ENCODE measurements at regions not wholly inside any gene's neighbourhood (a gene's known extent, or its start where the extent isn't known, plus 50 kb on each side); places are given as distances from the start of the nearest gene placed in this dataset.

GRCh38 chr12:92288561-92288960 is 142.9 kb upstream of the BTG1 start (continued):
- TF ChIP-seq CHD2 (IDR thresholded peaks at IDR 0.05; ENCODE audit: low read length, partially characterized antibody) (no peak), SIN3A (IDR thresholded peaks at IDR 0.05; ENCODE audit: borderline replicate concordance, low read depth, low read length) (no peak), POLR2AphosphoS5 (IDR thresholded peaks at IDR 0.05; ENCODE audit: low read depth, low read length) (no peak), MAX (IDR thresholded peaks at IDR 0.05; ENCODE audit: low read depth) (no peak)

GRCh38 chr12:92278378-92278828 is 132.8 kb upstream of the BTG1 start:
- Histone ChIP-seq H2AFZ (ENCODE audit: low read depth) (no peak overlapping the region), H3K4me1 (ENCODE audit: control insufficient read depth in 1 of 2, insufficient read depth in 2 of 2, low read depth in 1 of 2, low read length in 1 of 2) (no peaks in the 10 kb centered on the region), H4K20me1 (ENCODE audit: insufficient read depth) (no peaks in the 10 kb centered on the region), H3K9me2 (no peaks in the 10 kb centered on the region), H3K27ac (ENCODE audit: low read depth in 2 of 2, low read length in 1 of 2) (no peak overlapping the region), H3F3A (replicated peaks; ENCODE audit: insufficient read depth) (no peaks in the 10 kb centered on the region), H3K4me2 (no peak overlapping the region), H3K4me3 (ENCODE audit: low read depth in 2 of 2, low read length in 1 of 2) (no peak overlapping the region), H3K9me3 (no peaks in the 10 kb centered on the region), H3K36me3 (replicated peaks in 1 of 2; ENCODE audit: control insufficient read depth in 1 of 2, insufficient read depth in 2 of 2, low read length in 1 of 2) (no peaks in the 10 kb centered on the region), H3K27me3 (ENCODE audit: insufficient read depth) (no peaks in the 10 kb centered on the region), H3K79me2 (ENCODE audit: insufficient read depth) (no peaks in the 10 kb centered on the region), H3K9ac (no peak overlapping the region)
- 44% methylated on average over 2 of the region's 2 CpGs for WGBS (ENCODE audit: low lambda C conversion rate)
- no peak for DNase-seq
- ChIA-PET POLR2A (interaction anchor here (1.0 kb wide), 1 partner anchor 133 kb away, joined by 6 read pairs; the partner anchor contains the start of gene BTG1), CTCF (interaction anchor here (0.8 to 1.5 kb wide), 3 partner anchors 10 to 467 kb away, joined by 3 read pairs; no protein-coding TSS in a partner anchor)
- TF ChIP-seq YY1 (IDR thresholded peaks at IDR 0.05; ENCODE audit: low read depth) = no peak
- TF ChIP-seq RCOR1 (IDR thresholded peaks at IDR 0.05; ENCODE audit: low read length) = no peak
- no peak for TF ChIP-seq PBX3 (IDR thresholded peaks at IDR 0.05)
- TF ChIP-seq FOXM1 (IDR thresholded peaks at IDR 0.05; ENCODE audit: low read depth) = no peak
- no peak for TF ChIP-seq RFX5 (IDR thresholded peaks at IDR 0.05; ENCODE audit: low read length)
- no peak for TF ChIP-seq TEAD4 (IDR thresholded peaks at IDR 0.05; ENCODE audit: borderline replicate concordance, insufficient read depth)
- no peak for TF ChIP-seq SIN3A (IDR thresholded peaks at IDR 0.05; ENCODE audit: borderline replicate concordance, low read depth, low read length)
- no peak for TF ChIP-seq RXRA (IDR thresholded peaks at IDR 0.05; ENCODE audit: borderline replicate concordance, low read depth)
- no peak for TF ChIP-seq RAD21 (IDR thresholded peaks at IDR 0.05; ENCODE audit: low read length)
- TF ChIP-seq ZBTB33 (IDR thresholded peaks at IDR 0.05; ENCODE audit: borderline replicate concordance, low read depth) = no peak
- no peak for TF ChIP-seq CHD2 (IDR thresholded peaks at IDR 0.05; ENCODE audit: low read length, partially characterized antibody)
- no peak for TF ChIP-seq GABPA (IDR thresholded peaks at IDR 0.05; ENCODE audit: low read depth)
- TF ChIP-seq EP300 (IDR thresholded peaks at IDR 0.05; ENCODE audit: borderline replicate concordance in 1 of 2, low read depth in 1 of 2, low read length in 1 of 2) = no peak
- no peak for TF ChIP-seq MEF2A (IDR thresholded peaks at IDR 0.05; ENCODE audit: borderline replicate concordance, low read depth)
- TF ChIP-seq, protein P1, sequence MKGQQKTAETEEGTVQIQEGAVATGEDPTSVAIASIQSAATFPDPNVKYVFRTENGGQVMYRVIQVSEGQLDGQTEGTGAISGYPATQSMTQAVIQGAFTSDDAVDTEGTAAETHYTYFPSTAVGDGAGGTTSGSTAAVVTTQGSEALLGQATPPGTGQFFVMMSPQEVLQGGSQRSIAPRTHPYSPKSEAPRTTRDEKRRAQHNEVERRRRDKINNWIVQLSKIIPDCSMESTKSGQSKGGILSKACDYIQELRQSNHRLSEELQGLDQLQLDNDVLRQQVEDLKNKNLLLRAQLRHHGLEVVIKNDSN (IDR thresholded peaks at IDR 0.05; ENCODE audit: borderline replicate concordance, low read depth) = no peak
- TF ChIP-seq ELF1 (IDR thresholded peaks at IDR 0.05) = no peak
- TF ChIP-seq EZH2phosphoT487 (IDR thresholded peaks at IDR 0.05; ENCODE audit: borderline replicate concordance, low read depth) = no peak
